Lung (tissue), 11 donors: ENCODE measurements at regions not wholly inside any gene's neighbourhood (a gene's known extent, or its start where the extent isn't known, plus 50 kb on each side); places are given as distances from the start of the nearest gene placed in this dataset.

Experiments
- ATAC-seq: fragments of 200-7000 bp; cut with Tn5 transposase; one replicate; pipeline ENCODE4 v1.9.1; 2020; ENCODE audit warnings: moderate number of reproducible peaks; ENCODE audit not compliant: insufficient read depth, low FRiP score
- DNase-seq, 3 donors: peaks; one replicate each; pipeline ENCODE4 v3.0.0-alpha.2; 2013 to 2017
- H3K27ac ChIP-seq, 2 donors: one replicate each; pipeline ENCODE4 v1.5.1; 2013; ENCODE audit warnings: mild to moderate bottlenecking in 2 of 2, moderate library complexity in 2 of 2, control low read depth in 1 of 2, inconsistent platforms in 1 of 2, low read depth in 1 of 2, low read length in 1 of 2
- H3K27me3 ChIP-seq, 3 donors: one replicate each; pipeline ENCODE4 v1.5.1; 2013; ENCODE audit warnings: low read length in 2 of 3; ENCODE audit not compliant: control insufficient read depth in 3 of 3, insufficient read depth in 3 of 3
- H3K36me3 ChIP-seq, 4 donors: one replicate each; pipeline ENCODE4 v1.5.1; 2013; ENCODE audit warnings: low read length in 4 of 4, mild to moderate bottlenecking in 1 of 4, moderate library complexity in 1 of 4; ENCODE audit not compliant: control insufficient read depth in 4 of 4, insufficient read depth in 4 of 4
- H3K4me1 ChIP-seq, 5 donors: one replicate each; pipeline ENCODE4 v1.5.1; 2013; ENCODE audit warnings: low read length in 5 of 5, mild to moderate bottlenecking in 2 of 5, moderate library complexity in 1 of 5; ENCODE audit not compliant: control insufficient read depth in 5 of 5, insufficient read depth in 5 of 5
- H3K4me3 ChIP-seq: one replicate; pipeline ENCODE4 v1.5.1; 2013; ENCODE audit warnings: mild to moderate bottlenecking, control low read depth, moderate library complexity
- H3K9ac ChIP-seq, 2 donors: one replicate each; pipeline ENCODE4 v1.5.1; 2013; ENCODE audit warnings: low read length in 2 of 2, control low read depth in 1 of 2; ENCODE audit not compliant: insufficient read depth in 1 of 2
- H3K9me3 ChIP-seq, 4 donors: one replicate each; pipeline ENCODE4 v1.5.1; 2013; ENCODE audit warnings: low read length in 3 of 4, mild to moderate bottlenecking in 1 of 4, moderate library complexity in 1 of 4; ENCODE audit not compliant: control insufficient read depth in 4 of 4, insufficient read depth in 3 of 4
- CTCF ChIP-seq: IDR thresholded peaks from 2 replicates; pipeline ENCODE4 v1.5.1; 2012; ENCODE audit warnings: mild to moderate bottlenecking; ENCODE audit errors: control extremely low read depth, extremely low read depth
- WGBS, 2 donors: extraction: QIAGEN DNeasy Blood & Tissue Kit; methylation state at CpG; one replicate each; pipeline ENCODE4 v1.1.7; 2013; 5-methylcytosine and 5-hydroxymethylcytosine counted together
- donor health status: control.
- donor health status: control.
- donor health status: Bipolar disorder and iron deficiency.
- donor health status: healthy.
- donor health status: DM: yes; HTN: yes; CAD: no.

GRCh38 chr6:19301980-19302379 is 535.2 kb upstream of the ID4 start:
- Histone ChIP-seq H3K9me3 (peaks cover 0 to 3% (median 0%) of the 10 kb centered on the region in 4 donors), H3K4me3 (no peak overlapping the region)
- ATAC-seq: no peak

GRCh38 chr6:19303383-19303782 is 533.8 kb upstream of the ID4 start:
- no peaks in the 10 kb centered on the region for H3K27me3 ChIP-seq
- no peak for TF ChIP-seq CTCF
- peak overlapping the region in 1 of 2 donors; percentile 79 for H3K27ac ChIP-seq
- no peak overlapping the region for H3K4me3 ChIP-seq
- peaks cover 0 to 13% (median 5%) of the 10 kb centered on the region in 5 donors for H3K4me1 ChIP-seq
- 36 to 74% methylated on average over 5 of the region's 5 CpGs for WGBS, 2 donors
- ATAC-seq (peak; percentile 49), DNase-seq (peak; percentile 29 to 87 (median 83))
- no peaks in the 10 kb centered on the region for H3K36me3 ChIP-seq
- peak overlapping the region in 1 of 2 donors; percentile 64 for H3K9ac ChIP-seq
- peaks cover 0 to 3% (median 0%) of the 10 kb centered on the region in 4 donors for H3K9me3 ChIP-seq

More at GRCh38 chr6:19301980-19302379, 535.2 kb upstream of the ID4 start:
- TF ChIP-seq CTCF: no peak
- no peak overlapping the region for H3K9ac ChIP-seq
- WGBS, 2 donors: 62 to 71% methylated on average over 2 of the region's 2 CpGs
- DNase-seq: no peak
- H3K27me3 ChIP-seq: no peaks in the 10 kb centered on the region
- H3K36me3 ChIP-seq: no peaks in the 10 kb centered on the region
- H3K4me1 ChIP-seq: peaks cover 0 to 13% (median 5%) of the 10 kb centered on the region in 5 donors
- H3K27ac ChIP-seq: no peak overlapping the region

GRCh38 chr6:19309661-19310060 is 527.5 kb upstream of the ID4 start:
- H3K9ac ChIP-seq: no peak overlapping the region
- no peaks in the 10 kb centered on the region for H3K27me3 ChIP-seq
- TF ChIP-seq CTCF: no peak
- DNase-seq (no peak), ATAC-seq (no peak)
- no peaks in the 10 kb centered on the region for H3K36me3 ChIP-seq
- H3K4me3 ChIP-seq: no peak overlapping the region
- H3K9me3 ChIP-seq: peaks cover 0 to 1% (median 0%) of the 10 kb centered on the region in 4 donors
- no peak overlapping the region for H3K27ac ChIP-seq
- H3K4me1 ChIP-seq: no peaks in the 10 kb centered on the region
- WGBS, 2 donors: 79 to 84% methylated on average over 1 of the region's 1 CpG

- Histone ChIP-seq H3K4me3 (no peak overlapping the region), H3K4me1 (no peaks in the 10 kb centered on the region), H3K9me3 (no peaks in the 10 kb centered on the region), H3K27ac (no peak overlapping the region), H3K27me3 (no peaks in the 10 kb centered on the region), H3K9ac (no peak overlapping the region), H3K36me3 (no peaks in the 10 kb centered on the region)
- DNase-seq: no peak
- TF ChIP-seq CTCF: no peak
- 57 to 63% methylated on average over 3 of the region's 3 CpGs for WGBS, 2 donors
- ATAC-seq: no peak
Observed at GRCh38 chr6:19311786-19312185, 525.4 kb upstream of the ID4 start.
